ENCODE measurements at regions not wholly inside any gene's neighbourhood (a gene's known extent, or its start where the extent isn't known, plus 50 kb on each side); places are given as distances from the start of the nearest gene placed in this dataset.

DNA sequence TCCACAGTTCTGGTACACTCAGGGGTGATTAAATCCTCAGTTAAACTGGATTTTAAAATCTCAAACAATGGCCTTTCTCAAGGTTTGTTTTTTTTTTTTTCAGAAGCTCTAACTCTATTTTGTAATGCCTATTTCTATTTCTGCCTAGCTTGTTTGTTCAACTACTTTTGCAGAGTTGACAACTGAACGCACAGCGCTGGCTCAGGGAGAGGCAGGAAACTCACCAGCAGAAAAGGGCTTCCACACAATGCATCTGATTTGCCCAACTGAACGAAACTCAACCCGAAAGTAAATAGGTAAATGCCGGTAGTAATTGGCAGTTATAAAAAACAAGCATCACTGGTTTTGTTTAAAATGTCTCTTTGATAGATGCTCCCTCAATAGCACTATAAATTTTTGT lies 52.7 kb upstream of the CNEP1R1 start:
- ATAC-seq (ENCODE audit: poor library complexity), result no peak
- Histone ChIP-seq H3K4me3 (ENCODE audit: low read length) (no peak overlapping the region), H3K9me3 (ENCODE audit: control insufficient read depth in 1 of 2, insufficient read depth in 1 of 2, low read length in 2 of 2) (no peaks in the 10 kb centered on the region), H3K4me1 (ENCODE audit: insufficient read depth, low read length) (no peaks in the 10 kb centered on the region), H3K27ac (ENCODE audit: low read depth in 1 of 2, low read length in 2 of 2) (no peak overlapping the region), H3K27me3 (ENCODE audit: control insufficient read depth in 1 of 2, insufficient read depth in 2 of 2, low read length in 2 of 2) (peaks cover 8 to 14% of the 10 kb centered on the region in 2 experiments), H3K36me3 (ENCODE audit: insufficient read depth, low read length) (no peaks in the 10 kb centered on the region)
- POLR2A ChIA-PET, result no interaction called here
- Mint-ChIP-seq H3K4me3 (no peak overlapping the region), H3K36me3 (ENCODE audit: low read depth) (no peaks in the 10 kb centered on the region), H3K4me1 (ENCODE audit: low read depth) (no peaks in the 10 kb centered on the region), H3K9me3 (no peaks in the 10 kb centered on the region), H3K27me3 (peaks cover 51% of the 10 kb centered on the region), H3K27ac (no peak overlapping the region)
- intact Hi-C loops (cut with DNase I, micrococcal nuclease), result no loop called here
- CTCF ChIA-PET, result interaction anchor here (0.6 kb wide), 1 partner anchor 1302 kb away, joined by 4 read pairs; no protein-coding TSS in a partner anchor
- DNase-seq, result no peak
- no peak for TF ChIP-seq CTCF (IDR thresholded peaks at IDR 0.05)

DNA sequence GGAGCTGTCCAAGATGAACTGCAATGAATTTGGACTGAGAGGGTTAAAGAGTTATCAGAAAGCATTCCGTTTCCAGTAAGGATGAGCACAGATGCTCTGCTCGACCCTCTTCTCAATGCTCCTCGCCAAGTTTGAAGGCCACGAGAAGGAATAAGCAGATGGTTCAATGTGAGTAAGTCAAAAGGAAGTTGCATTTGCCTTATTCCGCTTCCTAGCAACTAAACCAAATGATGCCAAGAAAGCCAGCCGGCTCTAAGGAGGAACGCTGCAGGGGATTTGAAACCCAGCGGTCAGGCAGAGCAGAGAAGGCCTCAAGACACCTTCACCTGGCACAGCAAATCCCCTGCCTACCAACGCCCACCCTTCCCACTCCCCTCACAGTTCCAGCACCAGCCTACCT lies 52.1 kb upstream of the CNEP1R1 start:
- Histone ChIP-seq H3K27me3 (ENCODE audit: control insufficient read depth in 1 of 2, insufficient read depth in 2 of 2, low read length in 2 of 2) (peaks cover 8 to 14% of the 10 kb centered on the region in 2 experiments), H3K36me3 (ENCODE audit: insufficient read depth, low read length) (no peaks in the 10 kb centered on the region), H3K4me1 (ENCODE audit: insufficient read depth, low read length) (no peaks in the 10 kb centered on the region), H3K4me3 (ENCODE audit: low read length) (no peak overlapping the region), H3K9me3 (ENCODE audit: control insufficient read depth in 1 of 2, insufficient read depth in 1 of 2, low read length in 2 of 2) (no peaks in the 10 kb centered on the region), H3K27ac (ENCODE audit: low read depth in 1 of 2, low read length in 2 of 2) (no peak overlapping the region)
- ChIA-PET CTCF (no interaction called here), POLR2A (no interaction called here)
- Mint-ChIP-seq H3K27me3 (peaks cover 46% of the 10 kb centered on the region), H3K36me3 (ENCODE audit: low read depth) (no peaks in the 10 kb centered on the region), H3K4me3 (no peak overlapping the region), H3K27ac (no peak overlapping the region), H3K4me1 (ENCODE audit: low read depth) (no peaks in the 10 kb centered on the region), H3K9me3 (no peaks in the 10 kb centered on the region)
- no peak for DNase-seq
- intact Hi-C loops (cut with DNase I, micrococcal nuclease), result no loop called here
- no peak for TF ChIP-seq CTCF (IDR thresholded peaks at IDR 0.05)
- no peak for ATAC-seq (ENCODE audit: poor library complexity)
